ENCODE measurements at regions not wholly inside any gene's neighbourhood (a gene's known extent, or its start where the extent isn't known, plus 50 kb on each side); places are given as distances from the start of the nearest gene placed in this dataset.

GRCh38 chr7:82676777-82677463 is 233.3 kb upstream of the CACNA2D1 start:
- no peak for TF ChIP-seq FOS (IDR thresholded peaks at IDR 0.05; ENCODE audit: borderline replicate concordance, extremely low read depth, insufficient read length)
- no peak for TF ChIP-seq CTCF (IDR thresholded peaks at IDR 0.05 in 2 of 3, conservative IDR thresholded peaks at IDR 0.05 in 1 of 3; ENCODE audit: control insufficient read depth in 2 of 3, extremely low read depth in 1 of 3, insufficient read depth in 1 of 3, low read depth in 3 of 3, low read length in 3 of 3)
- TF ChIP-seq EZH2 (IDR thresholded peaks at IDR 0.05; ENCODE audit: borderline replicate concordance, control insufficient read depth, low read depth, low read length), result no peak
- TF ChIP-seq TBL1XR1 (IDR thresholded peaks at IDR 0.05; ENCODE audit: low read depth, low read length), result no peak
- no peak for TF ChIP-seq IRF3 (IDR thresholded peaks at IDR 0.05)
- no peak for TF ChIP-seq HDAC2 (IDR thresholded peaks at IDR 0.05)
- TF ChIP-seq MXI1 (IDR thresholded peaks at IDR 0.05; ENCODE audit: low read depth, low read length), result no peak
- no peak for TF ChIP-seq CHD2 (IDR thresholded peaks at IDR 0.05; ENCODE audit: borderline replicate concordance, low read depth, low read length)
- no peak for TF ChIP-seq ZNF274 (IDR thresholded peaks at IDR 0.05; ENCODE audit: insufficient read depth, insufficient read length)
- TF ChIP-seq POLR2AphosphoS2 (IDR thresholded peaks at IDR 0.05; ENCODE audit: low read depth, low read length), result no peak
- TF ChIP-seq STAT3 (IDR thresholded peaks at IDR 0.05; ENCODE audit: low read depth, low read length), result no peak
